ENCODE measurements at regions not wholly inside any gene's neighbourhood (a gene's known extent, or its start where the extent isn't known, plus 50 kb on each side); places are given as distances from the start of the nearest gene placed in this dataset.

- in situ Hi-C loops (cut with HindIII; ENCODE audit: low sequenced_read_pairs), result loop anchor here (25.0 kb wide), 1 partner anchor 888 kb away; no protein-coding TSS in a partner anchor
These were observed 875.4 kb downstream of the SLITRK6 start for GRCh38 chr13:84923831-84924230.

- in situ Hi-C loops (cut with HindIII; ENCODE audit: low sequenced_read_pairs), result loop anchor here (25.0 kb wide), 1 partner anchor 895 kb away; no protein-coding TSS in a partner anchor
These were observed 881.9 kb downstream of the SLITRK6 start for GRCh38 chr13:84917252-84917878.

- in situ Hi-C loops (cut with HindIII; ENCODE audit: low sequenced_read_pairs), result loop anchor here (25.0 kb wide), 1 partner anchor 900 kb away; no protein-coding TSS in a partner anchor
These were observed 886.5 kb downstream of the SLITRK6 start for GRCh38 chr13:84912720-84913119.

GRCh38 chr13:84910423-84910822 is 888.8 kb downstream of the SLITRK6 start:
- in situ Hi-C loops (cut with HindIII; ENCODE audit: low sequenced_read_pairs), result loop anchor here (25.0 kb wide), 1 partner anchor 902 kb away; no protein-coding TSS in a partner anchor

- in situ Hi-C loops (cut with HindIII; ENCODE audit: low sequenced_read_pairs), result loop anchor here (25.0 kb wide), 1 partner anchor 909 kb away; no protein-coding TSS in a partner anchor
These were observed 895.8 kb downstream of the SLITRK6 start for GRCh38 chr13:84903391-84903790.

GRCh38 chr13:84902243-84902642 is 897.0 kb downstream of the SLITRK6 start:
- in situ Hi-C loops (cut with HindIII; ENCODE audit: low sequenced_read_pairs), result loop anchor here (25.0 kb wide), 1 partner anchor 910 kb away; no protein-coding TSS in a partner anchor

GRCh38 chr13:84896128-84896527 is 903.1 kb downstream of the SLITRK6 start:
- in situ Hi-C loops (cut with HindIII; ENCODE audit: low sequenced_read_pairs), result no loop called here

GRCh38 chr13:84894749-84895148 is 904.5 kb downstream of the SLITRK6 start:
- in situ Hi-C loops (cut with HindIII; ENCODE audit: low sequenced_read_pairs), result no loop called here

- in situ Hi-C loops (cut with HindIII; ENCODE audit: low sequenced_read_pairs), result no loop called here
These were observed 913.4 kb downstream of the SLITRK6 start for GRCh38 chr13:84885868-84886267.

GRCh38 chr13:84873951-84874350 is 925.3 kb downstream of the SLITRK6 start:
- in situ Hi-C loops (cut with HindIII; ENCODE audit: low sequenced_read_pairs), result no loop called here

- in situ Hi-C loops (cut with HindIII; ENCODE audit: low sequenced_read_pairs), result no loop called here
These were observed 929.0 kb downstream of the SLITRK6 start for GRCh38 chr13:84870190-84870589.

- in situ Hi-C loops (cut with HindIII; ENCODE audit: low sequenced_read_pairs), result no loop called here
These were observed 932.0 kb downstream of the SLITRK6 start for GRCh38 chr13:84867246-84867645.

GRCh38 chr13:84865783-84866221 is 933.4 kb downstream of the SLITRK6 start:
- in situ Hi-C loops (cut with HindIII; ENCODE audit: low sequenced_read_pairs), result no loop called here

GRCh38 chr13:84864341-84864740 is 934.9 kb downstream of the SLITRK6 start:
- in situ Hi-C loops (cut with HindIII; ENCODE audit: low sequenced_read_pairs), result no loop called here

GRCh38 chr13:84847107-84847506 is 952.1 kb downstream of the SLITRK6 start:
- in situ Hi-C loops (cut with HindIII; ENCODE audit: low sequenced_read_pairs), result no loop called here

- in situ Hi-C loops (cut with HindIII; ENCODE audit: low sequenced_read_pairs), result no loop called here
These were observed 953.2 kb downstream of the SLITRK6 start for GRCh38 chr13:84845907-84846619.

- in situ Hi-C loops (cut with HindIII; ENCODE audit: low sequenced_read_pairs), result no loop called here
These were observed 954.7 kb downstream of the SLITRK6 start for GRCh38 chr13:84844473-84844872.

- in situ Hi-C loops (cut with HindIII; ENCODE audit: low sequenced_read_pairs), result no loop called here
These were observed 955.9 kb downstream of the SLITRK6 start for GRCh38 chr13:84843368-84843767.

- in situ Hi-C loops (cut with HindIII; ENCODE audit: low sequenced_read_pairs), result no loop called here
These were observed 951.9 kb upstream of the SLITRK1 start for GRCh38 chr13:84834201-84834600.

GRCh38 chr13:84831666-84832657 is 949.7 kb upstream of the SLITRK1 start:
- in situ Hi-C loops (cut with HindIII; ENCODE audit: low sequenced_read_pairs), result no loop called here

GRCh38 chr13:84823528-84823927 is 941.3 kb upstream of the SLITRK1 start:
- in situ Hi-C loops (cut with HindIII; ENCODE audit: low sequenced_read_pairs), result no loop called here

Data from DLD1 (cell line).